H9 (cell line): ENCODE measurements at regions not wholly inside any gene's neighbourhood (a gene's known extent, or its start where the extent isn't known, plus 50 kb on each side); places are given as distances from the start of the nearest gene placed in this dataset.
A peak's percentile ranks its signal among the peaks of the same experiment; 100 is the strongest.

ENCODE experiments used
- DNase-seq: peaks from one replicate; pipeline ENCODE4 v3.0.0-alpha.2; 2017
- H2AFZ ChIP-seq: one replicate; pipeline ENCODE4 v1.6.1; 2013; ENCODE audit warnings: mild to moderate bottlenecking, low read length, control low read depth, moderate library complexity
- H2AK5ac ChIP-seq: 2 replicates; pipeline ENCODE4 v1.6.1; 2013; ENCODE audit warnings: low read length, control low read depth, mixed read lengths; ENCODE audit not compliant: insufficient read length
- H2BK120ac ChIP-seq: one replicate; pipeline ENCODE4 v1.6.1; 2013; ENCODE audit warnings: low read depth, mild to moderate bottlenecking, low read length, control low read depth, inconsistent platforms; ENCODE audit not compliant: poor library complexity, severe bottlenecking
- H2BK12ac ChIP-seq: 2 replicates; pipeline ENCODE4 v1.6.1; 2013; ENCODE audit warnings: low read length, control low read depth, mixed read lengths, low read depth; ENCODE audit not compliant: insufficient read length
- H2BK15ac ChIP-seq: 2 replicates; pipeline ENCODE4 v1.6.1; 2013; ENCODE audit warnings: low read depth, low read length, control low read depth
- H2BK20ac ChIP-seq: one replicate; pipeline ENCODE4 v1.6.1; 2013; ENCODE audit warnings: low read depth, mild to moderate bottlenecking, low read length, control low read depth, inconsistent platforms; ENCODE audit not compliant: poor library complexity, severe bottlenecking
- H2BK5ac ChIP-seq: 2 replicates; pipeline ENCODE4 v1.6.1; 2013; ENCODE audit warnings: low read length, control low read depth, mixed read lengths; ENCODE audit not compliant: insufficient read length
- H3K14ac ChIP-seq: 2 replicates; pipeline ENCODE4 v1.6.1; 2013; ENCODE audit warnings: low read length, control low read depth; ENCODE audit not compliant: insufficient read depth
- H3K18ac ChIP-seq: 2 replicates; pipeline ENCODE4 v1.6.1; 2013; ENCODE audit warnings: low read depth, mild to moderate bottlenecking, mixed read lengths, low read length, control low read depth; ENCODE audit not compliant: insufficient read length
- H3K23ac ChIP-seq: 2 replicates; pipeline ENCODE4 v1.6.1; 2013; ENCODE audit warnings: low read length, control low read depth, mixed read lengths, low read depth; ENCODE audit not compliant: insufficient read length
- H3K23me2 ChIP-seq: 2 replicates; pipeline ENCODE4 v1.6.1; 2013; ENCODE audit warnings: low read depth, mild to moderate bottlenecking, mixed read lengths, low read length, control low read depth; ENCODE audit not compliant: insufficient read length, poor library complexity, severe bottlenecking
- H3K27ac ChIP-seq: 2 replicates; pipeline ENCODE4 v1.5.1; 2013; ENCODE audit warnings: low read length, control low read depth, mixed read lengths, low read depth; ENCODE audit not compliant: insufficient read length
- H3K27me3 ChIP-seq: 2 replicates; pipeline ENCODE4 v1.6.1; 2013; ENCODE audit warnings: low read length, control low read depth, inconsistent platforms; ENCODE audit not compliant: insufficient read depth
- H3K4ac ChIP-seq: 2 replicates; pipeline ENCODE4 v1.6.1; 2013; ENCODE audit warnings: low read depth, mild to moderate bottlenecking, control low read depth, inconsistent platforms, low read length, moderate library complexity
- H3K4me1 ChIP-seq: 2 replicates; pipeline ENCODE4 v1.6.1; 2013; ENCODE audit warnings: low read length, control low read depth, inconsistent platforms; ENCODE audit not compliant: insufficient read depth
- H3K4me2 ChIP-seq: 2 replicates; pipeline ENCODE4 v1.6.1; 2013; ENCODE audit warnings: low read length, control low read depth, mixed read lengths; ENCODE audit not compliant: insufficient read length, insufficient read depth
- H3K56ac ChIP-seq: 2 replicates; pipeline ENCODE4 v1.6.1; 2013; ENCODE audit warnings: low read depth, mild to moderate bottlenecking, mixed read lengths, low read length, control low read depth; ENCODE audit not compliant: insufficient read length
- H3K79me1 ChIP-seq: 2 replicates; pipeline ENCODE4 v1.6.1; 2013; ENCODE audit warnings: low read depth, mild to moderate bottlenecking, moderate library complexity, low read length, control low read depth, inconsistent platforms; ENCODE audit not compliant: insufficient read depth, poor library complexity, severe bottlenecking
- H3K79me2 ChIP-seq: 2 replicates; pipeline ENCODE4 v1.6.1; 2013; ENCODE audit warnings: low read length, control low read depth, inconsistent platforms; ENCODE audit not compliant: insufficient read depth
- H3K9ac ChIP-seq: 2 replicates; pipeline ENCODE4 v1.6.1; 2013; ENCODE audit warnings: low read length, control low read depth, mixed read lengths; ENCODE audit not compliant: insufficient read length; ENCODE audit errors: extremely low read depth
- H3K9me3 ChIP-seq: one replicate; pipeline ENCODE4 v1.6.1; 2013; ENCODE audit warnings: low read depth, low read length, inconsistent platforms; ENCODE audit not compliant: control insufficient read depth
- H3T11ph ChIP-seq: one replicate; pipeline ENCODE4 v1.6.1; 2013; ENCODE audit warnings: mild to moderate bottlenecking, low read length, control low read depth, inconsistent platforms
- H4K20me1 ChIP-seq: one replicate; pipeline ENCODE4 v1.6.1; 2013; ENCODE audit not compliant: control insufficient read depth, insufficient read length, insufficient read depth
- H4K5ac ChIP-seq: 2 replicates; pipeline ENCODE4 v1.6.1; 2013; ENCODE audit warnings: low read depth, mild to moderate bottlenecking, mixed read lengths, low read length, control low read depth; ENCODE audit not compliant: insufficient read length
- H4K8ac ChIP-seq: replicated peaks from 2 replicates; pipeline ENCODE4 v1.6.1; 2013; ENCODE audit warnings: low read length, control low read depth, mixed read lengths, low read depth; ENCODE audit not compliant: insufficient read length
- H4K91ac ChIP-seq: 2 replicates; pipeline ENCODE4 v1.6.1; 2013; ENCODE audit warnings: low read depth, mild to moderate bottlenecking, moderate library complexity, mixed read lengths, low read length, control low read depth; ENCODE audit not compliant: insufficient read length
- H3K27ac Mint-ChIP-seq, 3 experiments: 2 replicates in 2 of 3; 3 replicates in 1 of 3; pipeline ENCODE4 v1.8.0; 2020 to 2021; ENCODE audit warnings: mixed read lengths in 3 of 3, mild to moderate bottlenecking in 1 of 3, moderate library complexity in 1 of 3
- H3K27me3 Mint-ChIP-seq: 2 replicates; pipeline ENCODE4 v1.8.0; 2021; ENCODE audit warnings: low read depth, mild to moderate bottlenecking, moderate library complexity, mixed read lengths
- H3K36me3 Mint-ChIP-seq, 3 experiments: 2 replicates in 2 of 3; 3 replicates in 1 of 3; pipeline ENCODE4 v1.8.0; 2020 to 2021; ENCODE audit warnings: low read depth in 3 of 3, mixed read lengths in 3 of 3; ENCODE audit not compliant: insufficient read depth in 1 of 3
- H3K4me1 Mint-ChIP-seq, 2 experiments: 2 replicates each; pipeline ENCODE4 v1.8.0; 2020; ENCODE audit warnings: mixed read lengths in 2 of 2
- H3K4me3 Mint-ChIP-seq, 2 experiments: 2 replicates in 1 of 2; 3 replicates in 1 of 2; pipeline ENCODE4 v1.8.0; 2020 to 2021; ENCODE audit warnings: mild to moderate bottlenecking in 2 of 2, mixed read lengths in 2 of 2, moderate library complexity in 1 of 2
- H3K9me3 Mint-ChIP-seq, 2 experiments: 2 replicates in 1 of 2; 3 replicates in 1 of 2; pipeline ENCODE4 v1.8.0; 2020; ENCODE audit warnings: mild to moderate bottlenecking in 2 of 2, mixed read lengths in 2 of 2, moderate library complexity in 1 of 2
- WGBS: extraction: QIAGEN DNeasy Blood & Tissue Kit; methylation state at CpG from one replicate; pipeline ENCODE4 v1.1.7; 2013; ENCODE audit warnings: missing lambda C conversion rate, low lambda C conversion rate, mixed read lengths; ENCODE audit not compliant: insufficient read length; ENCODE audit errors: extremely low coverage; 5-methylcytosine and 5-hydroxymethylcytosine counted together
- TF ChIP-seq, protein P1 (sequence below): fragments of 200-600 bp; sonication (generic); conservative IDR thresholded peaks from 3 replicates; pipeline ENCODE4 v1.8.0; 2021; ENCODE audit warnings: antibody characterized with exemption, mild to moderate bottlenecking

DNA sequence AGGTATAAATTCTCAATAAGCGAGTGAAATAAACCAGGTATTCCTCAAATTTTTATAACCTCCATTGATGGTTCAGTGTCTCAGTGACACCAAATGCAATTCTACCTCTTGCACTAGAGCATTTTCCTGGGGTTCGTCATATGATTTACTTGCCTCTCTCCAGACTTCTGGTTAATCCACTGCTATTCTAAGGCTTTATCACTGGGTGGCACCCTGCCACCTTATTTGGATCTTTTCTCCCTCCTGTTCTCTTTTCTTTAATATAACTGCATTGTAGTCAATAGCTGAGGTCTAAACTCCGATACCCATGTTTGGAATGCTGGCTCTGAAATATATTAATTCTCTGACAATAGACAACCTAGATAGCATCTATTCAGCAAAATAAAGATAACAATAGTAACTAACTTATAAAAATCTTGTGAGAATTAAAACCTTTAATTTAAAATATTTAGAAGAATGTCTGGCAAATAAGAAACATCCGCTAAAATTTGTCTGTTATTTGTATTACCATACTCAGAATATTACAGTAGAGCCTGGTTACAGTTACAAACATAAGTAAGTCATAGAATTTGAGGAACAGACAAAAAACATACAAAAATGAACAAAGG, 436.4 kb downstream of the PLA2G4A start:
- Histone ChIP-seq H3K27ac (no peak overlapping the region), H3K18ac (no peak overlapping the region), H4K8ac (no peak overlapping the region), H3K27me3 (no peaks in the 10 kb centered on the region), H4K91ac (no peak overlapping the region), H3K4ac (no peak overlapping the region), H2BK20ac (no peak overlapping the region), H3K9ac (no peak overlapping the region), H2BK120ac (no peak overlapping the region), H3K23ac (no peak overlapping the region), H2BK15ac (no peak overlapping the region), H3K23me2 (no peaks in the 10 kb centered on the region), H2AFZ (no peak overlapping the region), H3K9me3 (no peaks in the 10 kb centered on the region), H3K4me1 (no peaks in the 10 kb centered on the region), H3K56ac (no peak overlapping the region), H3K79me2 (no peaks in the 10 kb centered on the region), H3T11ph (no peak overlapping the region), H2AK5ac (no peak overlapping the region), H3K79me1 (no peaks in the 10 kb centered on the region), H4K5ac (no peak overlapping the region), H2BK5ac (no peak overlapping the region), H3K14ac (no peak overlapping the region), H4K20me1 (no peaks in the 10 kb centered on the region), H3K4me2 (no peak overlapping the region), H2BK12ac (no peak overlapping the region)
- TF ChIP-seq, protein P1, sequence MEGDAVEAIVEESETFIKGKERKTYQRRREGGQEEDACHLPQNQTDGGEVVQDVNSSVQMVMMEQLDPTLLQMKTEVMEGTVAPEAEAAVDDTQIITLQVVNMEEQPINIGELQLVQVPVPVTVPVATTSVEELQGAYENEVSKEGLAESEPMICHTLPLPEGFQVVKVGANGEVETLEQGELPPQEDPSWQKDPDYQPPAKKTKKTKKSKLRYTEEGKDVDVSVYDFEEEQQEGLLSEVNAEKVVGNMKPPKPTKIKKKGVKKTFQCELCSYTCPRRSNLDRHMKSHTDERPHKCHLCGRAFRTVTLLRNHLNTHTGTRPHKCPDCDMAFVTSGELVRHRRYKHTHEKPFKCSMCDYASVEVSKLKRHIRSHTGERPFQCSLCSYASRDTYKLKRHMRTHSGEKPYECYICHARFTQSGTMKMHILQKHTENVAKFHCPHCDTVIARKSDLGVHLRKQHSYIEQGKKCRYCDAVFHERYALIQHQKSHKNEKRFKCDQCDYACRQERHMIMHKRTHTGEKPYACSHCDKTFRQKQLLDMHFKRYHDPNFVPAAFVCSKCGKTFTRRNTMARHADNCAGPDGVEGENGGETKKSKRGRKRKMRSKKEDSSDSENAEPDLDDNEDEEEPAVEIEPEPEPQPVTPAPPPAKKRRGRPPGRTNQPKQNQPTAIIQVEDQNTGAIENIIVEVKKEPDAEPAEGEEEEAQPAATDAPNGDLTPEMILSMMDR = peak; percentile 81
- no peak overlapping the region for H3K27ac Mint-ChIP-seq
- no peaks in the 10 kb centered on the region for H3K36me3 Mint-ChIP-seq
- WGBS = no CpG with 5 or more reads among the region's 4 CpGs
- no peak overlapping the region for H3K4me3 Mint-ChIP-seq
- H3K27me3 Mint-ChIP-seq = no peaks in the 10 kb centered on the region
- DNase-seq = peak; percentile 49
- H3K9me3 Mint-ChIP-seq = no peaks in the 10 kb centered on the region
- peaks cover 0 to 2% of the 10 kb centered on the region in 2 experiments; a peak in 1 of 4 replicates for H3K4me1 Mint-ChIP-seq
